ENCODE measurements at regions not wholly inside any gene's neighbourhood (a gene's known extent, or its start where the extent isn't known, plus 50 kb on each side); places are given as distances from the start of the nearest gene placed in this dataset.
"Not testable (repeated sequence)": the region's sequence is repeated elsewhere in the genome, so short reads cannot be mapped to it uniquely, and the experiment has no call there.

DNA sequence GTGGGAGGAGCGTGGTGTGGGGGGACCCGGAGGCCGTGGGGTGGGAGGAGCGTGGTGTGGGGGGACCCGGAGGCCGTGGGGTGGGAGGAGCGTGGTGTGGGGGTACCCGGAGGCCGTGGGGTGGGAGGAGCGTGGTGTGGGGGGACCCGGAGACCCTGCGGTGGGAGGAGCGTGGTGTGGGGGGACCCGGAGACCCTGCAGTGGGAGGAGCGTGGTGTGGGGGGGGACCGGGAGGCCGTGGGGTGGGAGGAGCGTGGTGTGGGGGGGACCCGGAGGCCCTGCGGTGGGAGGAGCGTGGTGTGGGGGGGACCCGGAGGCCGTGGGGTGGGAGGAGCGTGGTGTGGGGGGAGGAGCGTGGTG, 203.5 kb downstream of the DLL1 start:
- H3K27ac ChIP-seq (ENCODE audit: low read length); H3K27me3 ChIP-seq (ENCODE audit: control insufficient read depth in 1 of 2, insufficient read depth in 2 of 2, low read length in 2 of 2); H3K36me3 ChIP-seq (ENCODE audit: control insufficient read depth in 2 of 2, insufficient read depth in 2 of 2, low read length in 2 of 2); H3K9ac ChIP-seq (ENCODE audit: low read length in 2 of 2); H3K4me3 ChIP-seq (ENCODE audit: low read length in 2 of 2); H3K9me3 ChIP-seq (ENCODE audit: control insufficient read depth in 2 of 2, low read length in 2 of 2): not testable (repeated sequence)
- peaks cover 11% of the 10 kb centered on the region for H3K4me1 ChIP-seq (ENCODE audit: control insufficient read depth, insufficient read depth, low read length)

DNA sequence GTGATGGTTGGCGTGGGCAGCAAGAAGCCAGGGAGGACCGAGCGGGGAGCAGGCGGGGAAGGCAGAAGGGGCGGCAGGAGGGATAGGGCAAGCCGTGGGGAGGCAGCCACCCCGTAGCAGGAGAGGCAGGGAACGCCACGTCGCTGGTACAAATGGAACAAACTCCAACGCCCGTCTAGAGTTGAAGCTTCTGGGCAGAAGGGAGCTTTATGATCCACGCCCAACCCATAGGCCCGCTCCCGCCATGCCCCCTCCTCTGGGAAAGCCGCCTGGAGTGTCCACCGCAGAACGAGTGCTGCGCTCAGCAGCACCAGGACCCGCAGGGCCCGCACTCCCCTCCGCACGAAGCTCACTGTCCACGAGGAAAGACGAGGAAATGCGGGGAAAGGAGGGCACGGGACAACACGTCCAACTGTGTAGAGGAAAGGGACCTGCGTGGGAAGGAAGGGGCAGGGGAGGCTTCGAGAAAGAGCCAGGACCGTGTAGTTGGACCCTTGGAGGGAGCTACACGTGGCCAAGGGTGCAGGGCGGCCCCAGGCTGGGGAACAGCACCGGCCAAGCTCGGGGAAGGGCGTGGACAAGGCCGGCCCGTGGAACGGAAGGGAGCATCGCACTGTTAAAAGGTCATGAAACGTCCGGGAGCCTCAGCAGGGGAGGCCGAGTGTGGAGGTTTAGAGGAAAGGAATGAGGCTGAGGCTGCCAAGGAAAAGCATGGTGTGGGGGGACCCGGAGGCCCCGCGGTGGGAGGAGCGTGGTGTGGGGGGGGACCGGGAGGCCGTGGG, 204.0 kb downstream of the DLL1 start:
- H3K27ac ChIP-seq (ENCODE audit: low read length), result no peak overlapping the region

DNA sequence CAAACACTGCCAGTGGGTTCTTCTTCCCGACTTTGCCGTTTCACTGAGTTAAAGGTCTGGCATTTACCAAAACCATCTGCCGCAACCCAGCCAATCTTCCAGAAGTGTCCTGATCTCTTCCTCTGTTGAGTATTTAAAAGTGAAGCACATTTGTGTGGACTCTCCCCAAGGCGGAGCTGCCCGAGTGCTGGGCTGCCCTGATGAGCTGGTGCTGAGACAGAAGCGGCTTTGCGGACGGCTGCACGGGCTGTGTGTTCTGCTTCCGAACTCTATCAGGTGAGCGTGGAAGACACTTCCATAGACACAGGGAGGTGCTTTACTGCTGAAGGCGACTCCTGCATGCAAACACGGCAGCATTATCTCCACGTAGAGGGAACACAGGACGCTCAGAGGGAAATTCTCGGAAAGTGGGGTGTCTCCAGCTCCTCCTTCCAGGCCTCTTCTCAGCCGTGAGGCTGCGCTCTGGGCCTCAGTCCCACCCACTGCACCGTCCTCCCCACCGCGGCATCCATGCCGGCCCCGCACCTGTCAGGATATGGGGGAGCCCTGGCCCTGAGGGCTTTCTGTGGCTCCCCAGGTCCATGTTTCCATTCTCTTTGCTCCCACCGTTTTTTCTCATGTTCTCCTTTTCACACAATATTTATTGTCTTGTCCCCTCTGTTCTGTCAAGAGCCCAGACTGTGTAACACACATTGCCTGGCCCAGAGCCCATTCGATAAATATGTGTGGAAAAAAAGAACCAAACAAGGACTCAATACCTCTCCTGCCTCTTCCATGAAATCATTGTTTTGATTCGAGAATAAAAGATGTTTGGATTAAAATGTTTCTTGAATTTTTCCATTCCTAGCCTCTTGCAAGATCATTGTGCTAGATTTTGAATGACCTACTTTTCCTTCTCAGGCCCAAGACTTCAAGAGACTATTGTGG, 205.1 kb downstream of the DLL1 start:
- peak overlapping the region in 1 of 2 donors; percentile 44 for H3K9ac ChIP-seq (ENCODE audit: low read length in 2 of 2)
- H3K27me3 ChIP-seq (ENCODE audit: control insufficient read depth in 1 of 2, insufficient read depth in 2 of 2, low read length in 2 of 2), result peaks cover 0 to 3% of the 10 kb centered on the region in 2 donors
- H3K4me1 ChIP-seq (ENCODE audit: control insufficient read depth, insufficient read depth, low read length), result peaks cover 11% of the 10 kb centered on the region
- no peak overlapping the region for H3K27ac ChIP-seq (ENCODE audit: low read length)
- no peaks in the 10 kb centered on the region for H3K36me3 ChIP-seq (ENCODE audit: control insufficient read depth in 2 of 2, insufficient read depth in 2 of 2, low read length in 2 of 2)
- no peaks in the 10 kb centered on the region for H3K9me3 ChIP-seq (ENCODE audit: control insufficient read depth in 2 of 2, low read length in 2 of 2)
- peak overlapping the region; percentile 15 to 45 for H3K4me3 ChIP-seq (ENCODE audit: low read length in 2 of 2)

More for the DNA sequence above, 204.0 kb downstream of the DLL1 start:
- Histone ChIP-seq H3K9me3 (ENCODE audit: control insufficient read depth in 2 of 2, low read length in 2 of 2) (no peaks in the 10 kb centered on the region), H3K36me3 (ENCODE audit: control insufficient read depth in 2 of 2, insufficient read depth in 2 of 2, low read length in 2 of 2) (no peaks in the 10 kb centered on the region), H3K27me3 (ENCODE audit: control insufficient read depth in 1 of 2, insufficient read depth in 2 of 2, low read length in 2 of 2) (peaks cover 0 to 4% of the 10 kb centered on the region in 2 donors), H3K4me3 (ENCODE audit: low read length in 2 of 2) (no peak overlapping the region), H3K4me1 (ENCODE audit: control insufficient read depth, insufficient read depth, low read length) (peaks cover 11% of the 10 kb centered on the region), H3K9ac (ENCODE audit: low read length in 2 of 2) (no peak overlapping the region)

DNA sequence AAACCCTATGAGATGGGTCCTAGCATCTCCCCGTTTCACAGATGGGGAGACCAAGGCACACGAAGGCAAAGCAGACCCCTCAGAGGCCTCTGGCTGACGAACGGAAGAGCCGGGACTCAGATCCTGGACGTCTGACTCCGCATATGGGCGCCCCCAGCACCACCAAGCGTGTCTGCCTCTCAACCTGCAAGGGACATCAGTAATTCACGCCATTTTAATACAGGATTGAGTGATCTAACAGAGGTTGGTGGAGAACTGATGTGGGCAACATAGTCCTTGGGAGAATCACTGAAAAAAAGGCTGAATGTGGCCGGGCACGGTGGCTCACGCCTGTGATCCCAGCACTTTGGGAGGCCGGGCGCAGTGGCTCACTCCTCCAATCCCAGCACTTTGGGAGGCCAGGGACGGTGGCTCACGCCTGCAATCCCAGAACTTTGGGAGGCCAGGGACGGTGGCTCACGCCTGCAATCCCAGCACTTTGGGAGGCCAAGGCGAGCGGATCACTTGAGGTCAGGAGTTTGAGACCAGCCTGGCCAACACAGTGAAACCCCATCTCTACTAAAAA, 206.6 kb downstream of the DLL1 start:
- Histone ChIP-seq H3K36me3 (ENCODE audit: control insufficient read depth in 2 of 2, insufficient read depth in 2 of 2, low read length in 2 of 2) (no peaks in the 10 kb centered on the region), H3K27ac (ENCODE audit: low read length) (no peak overlapping the region), H3K9ac (ENCODE audit: low read length in 2 of 2) (no peak overlapping the region), H3K27me3 (ENCODE audit: control insufficient read depth in 1 of 2, insufficient read depth in 2 of 2, low read length in 2 of 2) (peaks cover 0 to 2% of the 10 kb centered on the region in 2 donors), H3K4me3 (ENCODE audit: low read length in 2 of 2) (no peak overlapping the region), H3K9me3 (ENCODE audit: control insufficient read depth in 2 of 2, low read length in 2 of 2) (peaks cover 0 to under 1% of the 10 kb centered on the region in 2 donors), H3K4me1 (ENCODE audit: control insufficient read depth, insufficient read depth, low read length) (peaks cover 11% of the 10 kb centered on the region)

DNA sequence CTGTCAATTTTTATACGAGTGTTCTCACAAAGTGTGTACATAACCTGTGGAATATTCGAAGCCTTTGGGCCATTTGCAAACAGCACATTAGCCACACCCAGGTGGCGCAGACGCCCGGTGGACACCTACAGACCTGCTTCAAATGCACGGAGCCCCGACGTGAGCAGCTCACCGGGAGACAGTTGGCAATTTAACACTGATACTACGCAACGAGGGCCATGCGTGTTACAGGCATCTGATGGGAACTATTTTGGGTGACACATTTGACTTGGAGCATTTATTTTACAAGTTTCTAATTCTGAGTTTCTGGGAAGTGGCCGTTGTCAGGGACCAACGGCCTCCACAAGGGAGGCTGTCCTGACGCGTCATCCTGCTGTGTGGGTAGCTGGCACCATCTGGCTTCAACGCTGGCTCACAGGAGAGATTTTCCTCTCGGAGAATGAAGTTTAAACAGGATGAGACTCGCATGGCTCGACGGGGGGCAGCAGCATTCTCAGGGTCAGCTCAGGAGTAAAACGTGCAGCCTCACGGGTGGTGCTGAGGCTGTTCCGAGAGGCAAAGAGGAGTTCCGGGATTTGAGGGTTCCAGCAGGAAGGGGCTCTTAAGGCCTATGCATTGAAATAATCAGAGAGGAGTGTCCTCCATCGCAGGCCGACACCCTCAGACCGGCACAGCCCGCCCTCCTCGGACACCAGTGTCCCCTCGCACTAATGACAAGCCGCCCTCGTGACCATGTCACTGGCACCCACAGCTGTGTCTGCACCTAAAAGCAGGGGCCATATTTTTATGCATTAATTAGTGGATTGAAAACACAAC, 207.4 kb downstream of the DLL1 start:
- Histone ChIP-seq H3K36me3 (ENCODE audit: control insufficient read depth in 2 of 2, insufficient read depth in 2 of 2, low read length in 2 of 2) (no peaks in the 10 kb centered on the region), H3K9me3 (ENCODE audit: control insufficient read depth in 2 of 2, low read length in 2 of 2) (peaks cover 0 to 4% of the 10 kb centered on the region in 2 donors), H3K27ac (ENCODE audit: low read length) (no peak overlapping the region), H3K4me3 (ENCODE audit: low read length in 2 of 2) (no peak overlapping the region), H3K27me3 (ENCODE audit: control insufficient read depth in 1 of 2, insufficient read depth in 2 of 2, low read length in 2 of 2) (peaks cover 0 to 2% of the 10 kb centered on the region in 2 donors), H3K4me1 (ENCODE audit: control insufficient read depth, insufficient read depth, low read length) (peaks cover 11% of the 10 kb centered on the region), H3K9ac (ENCODE audit: low read length in 2 of 2) (no peak overlapping the region)

DNA sequence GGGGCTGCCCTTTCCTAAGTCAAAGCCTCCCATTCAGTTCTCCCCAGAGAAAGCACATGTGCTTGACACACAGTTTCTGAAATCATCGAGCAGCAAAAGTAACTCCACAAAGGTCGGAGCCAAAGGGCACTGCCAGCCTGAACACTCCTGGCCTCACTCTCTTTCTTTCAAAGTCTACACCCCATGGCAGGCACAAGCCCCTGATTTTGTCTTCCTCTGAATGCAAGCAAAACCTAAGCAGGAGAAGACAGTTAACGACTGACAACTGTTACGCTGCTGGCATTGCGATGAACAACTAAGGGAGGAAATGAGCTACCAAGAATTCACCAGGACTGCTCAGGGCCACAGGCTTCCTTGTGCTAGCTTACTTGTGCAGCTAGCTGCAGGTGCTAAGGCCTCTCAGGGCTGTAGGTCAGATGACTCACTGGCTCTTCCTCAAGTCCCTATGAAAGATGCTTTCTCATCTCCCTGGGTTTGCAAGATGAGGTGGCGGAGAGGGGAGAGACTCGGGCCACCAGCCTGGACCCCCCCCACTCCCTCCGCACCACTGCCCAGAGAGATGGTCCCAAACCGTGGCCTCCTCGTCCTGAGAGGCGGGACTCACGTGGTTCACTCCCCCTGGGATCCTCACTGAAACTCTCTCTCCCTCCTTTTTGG, 208.2 kb downstream of the DLL1 start:
- Histone ChIP-seq H3K27me3 (ENCODE audit: control insufficient read depth in 1 of 2, insufficient read depth in 2 of 2, low read length in 2 of 2) (peaks cover 0 to 2% of the 10 kb centered on the region in 2 donors), H3K4me1 (ENCODE audit: control insufficient read depth, insufficient read depth, low read length) (peaks cover 11% of the 10 kb centered on the region), H3K9me3 (ENCODE audit: control insufficient read depth in 2 of 2, low read length in 2 of 2) (peaks cover 0 to 4% of the 10 kb centered on the region in 2 donors)

DNA sequence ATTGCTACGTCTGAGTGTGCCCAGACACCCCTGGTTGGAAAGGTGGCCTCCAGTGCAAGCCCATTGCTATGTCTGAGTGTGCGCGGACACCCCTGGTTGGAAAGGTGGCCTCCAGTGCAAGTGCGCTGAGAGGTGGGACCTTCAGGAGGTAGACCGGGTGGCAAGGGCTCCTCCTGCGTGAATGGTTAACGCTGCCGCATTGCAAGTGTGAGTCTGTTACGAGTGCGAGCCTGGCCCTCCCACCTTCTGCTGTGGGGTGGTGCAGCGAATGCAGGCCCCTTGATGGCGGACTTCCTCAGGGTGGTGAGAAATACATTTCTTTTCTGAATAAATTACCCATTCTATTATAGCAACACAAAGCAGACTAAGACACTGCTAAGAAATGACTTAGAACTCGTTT, 208.8 kb downstream of the DLL1 start:
- Histone ChIP-seq H3K27me3 (ENCODE audit: control insufficient read depth in 1 of 2, insufficient read depth in 2 of 2, low read length in 2 of 2) (peaks cover 0 to 2% of the 10 kb centered on the region in 2 donors), H3K27ac (ENCODE audit: low read length) (no peak overlapping the region), H3K4me1 (ENCODE audit: control insufficient read depth, insufficient read depth, low read length) (peaks cover 11% of the 10 kb centered on the region), H3K9ac (ENCODE audit: low read length in 2 of 2) (no peak overlapping the region), H3K9me3 (ENCODE audit: control insufficient read depth in 2 of 2, low read length in 2 of 2) (peaks cover 0 to 4% of the 10 kb centered on the region in 2 donors), H3K4me3 (ENCODE audit: low read length in 2 of 2) (no peak overlapping the region), H3K36me3 (ENCODE audit: control insufficient read depth in 2 of 2, insufficient read depth in 2 of 2, low read length in 2 of 2) (no peaks in the 10 kb centered on the region)

More for the DNA sequence above, 208.2 kb downstream of the DLL1 start:
- H3K36me3 ChIP-seq (ENCODE audit: control insufficient read depth in 2 of 2, insufficient read depth in 2 of 2, low read length in 2 of 2), result no peaks in the 10 kb centered on the region
- no peak overlapping the region for H3K4me3 ChIP-seq (ENCODE audit: low read length in 2 of 2)
- H3K9ac ChIP-seq (ENCODE audit: low read length in 2 of 2), result no peak overlapping the region
- no peak overlapping the region for H3K27ac ChIP-seq (ENCODE audit: low read length)

DNA sequence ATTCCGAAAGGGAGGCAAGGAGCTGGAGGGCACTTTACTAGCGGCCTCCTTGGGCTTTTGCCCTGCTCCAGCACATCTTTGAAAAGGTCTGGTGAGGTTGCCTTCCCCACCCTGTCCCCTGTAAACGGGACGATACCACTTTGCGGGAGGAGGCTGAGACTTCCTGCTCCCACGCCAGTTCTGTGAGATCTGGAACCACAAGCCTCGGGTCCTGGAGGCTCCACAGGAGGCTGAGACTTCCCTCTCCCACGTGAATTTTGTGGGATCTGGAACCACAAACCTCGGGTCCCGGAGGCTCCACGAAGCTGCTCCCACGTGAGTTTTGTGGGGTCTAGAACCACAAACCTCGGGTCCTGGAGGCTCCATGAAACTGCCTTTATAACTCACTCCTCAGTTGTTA, 209.3 kb downstream of the DLL1 start:
- no peak overlapping the region for H3K9ac ChIP-seq (ENCODE audit: low read length in 2 of 2)
- peaks cover 0 to 2% of the 10 kb centered on the region in 2 donors for H3K27me3 ChIP-seq (ENCODE audit: control insufficient read depth in 1 of 2, insufficient read depth in 2 of 2, low read length in 2 of 2)
- H3K4me3 ChIP-seq (ENCODE audit: low read length in 2 of 2), result no peak overlapping the region
- H3K36me3 ChIP-seq (ENCODE audit: control insufficient read depth in 2 of 2, insufficient read depth in 2 of 2, low read length in 2 of 2), result no peaks in the 10 kb centered on the region
- H3K4me1 ChIP-seq (ENCODE audit: control insufficient read depth, insufficient read depth, low read length), result peaks cover 9% of the 10 kb centered on the region
- no peak overlapping the region for H3K27ac ChIP-seq (ENCODE audit: low read length)
- peaks cover 0 to 4% of the 10 kb centered on the region in 2 donors for H3K9me3 ChIP-seq (ENCODE audit: control insufficient read depth in 2 of 2, low read length in 2 of 2)

DNA sequence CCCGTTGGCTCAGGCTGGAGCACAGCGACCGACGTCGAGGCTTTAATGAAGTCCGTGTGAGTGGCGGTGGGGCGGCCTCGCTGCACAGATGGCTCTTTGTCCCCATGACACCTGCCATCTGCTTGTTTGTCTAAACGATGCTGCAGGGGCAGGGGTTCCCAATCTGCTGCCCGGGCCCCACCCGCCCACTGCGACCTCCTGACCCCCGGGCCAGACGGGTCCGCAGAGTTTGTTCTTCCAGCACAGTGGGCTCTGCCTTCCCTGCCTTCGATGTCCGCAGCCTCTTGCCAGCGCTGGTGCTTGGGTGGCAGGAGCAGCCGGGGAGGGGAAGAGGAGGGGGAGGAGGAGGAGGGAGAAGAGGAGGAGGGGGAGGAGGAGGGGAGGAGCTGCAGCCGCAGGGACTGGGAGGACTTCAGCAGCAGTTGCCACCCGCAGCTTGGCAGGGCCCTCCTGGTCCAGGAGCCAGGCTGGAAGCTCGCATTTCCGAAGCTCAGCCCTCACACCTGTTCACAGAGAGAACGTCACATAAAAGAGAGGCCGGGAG, 210.0 kb downstream of the DLL1 start:
- Histone ChIP-seq H3K27ac (ENCODE audit: low read length) (no peak overlapping the region), H3K4me3 (ENCODE audit: low read length in 2 of 2) (no peak overlapping the region), H3K9me3 (ENCODE audit: control insufficient read depth in 2 of 2, low read length in 2 of 2) (peaks cover 0 to 4% of the 10 kb centered on the region in 2 donors), H3K4me1 (ENCODE audit: control insufficient read depth, insufficient read depth, low read length) (peaks cover 8% of the 10 kb centered on the region), H3K27me3 (ENCODE audit: control insufficient read depth in 1 of 2, insufficient read depth in 2 of 2, low read length in 2 of 2) (peaks cover 0 to 2% of the 10 kb centered on the region in 2 donors), H3K36me3 (ENCODE audit: control insufficient read depth in 2 of 2, insufficient read depth in 2 of 2, low read length in 2 of 2) (no peaks in the 10 kb centered on the region), H3K9ac (ENCODE audit: low read length in 2 of 2) (no peak overlapping the region)
